Femur (tissue), 1 donor: ENCODE measurements at regions not wholly inside any gene's neighbourhood (a gene's known extent, or its start where the extent isn't known, plus 50 kb on each side); places are given as distances from the start of the nearest gene placed in this dataset.
"Not testable (repeated sequence)": the region's sequence is repeated elsewhere in the genome, so short reads cannot be mapped to it uniquely, and the experiment has no call there.

Experiments used
- DNase-seq: peaks from one replicate; pipeline ENCODE4 v3.0.0-alpha.2; 2017

DNA sequence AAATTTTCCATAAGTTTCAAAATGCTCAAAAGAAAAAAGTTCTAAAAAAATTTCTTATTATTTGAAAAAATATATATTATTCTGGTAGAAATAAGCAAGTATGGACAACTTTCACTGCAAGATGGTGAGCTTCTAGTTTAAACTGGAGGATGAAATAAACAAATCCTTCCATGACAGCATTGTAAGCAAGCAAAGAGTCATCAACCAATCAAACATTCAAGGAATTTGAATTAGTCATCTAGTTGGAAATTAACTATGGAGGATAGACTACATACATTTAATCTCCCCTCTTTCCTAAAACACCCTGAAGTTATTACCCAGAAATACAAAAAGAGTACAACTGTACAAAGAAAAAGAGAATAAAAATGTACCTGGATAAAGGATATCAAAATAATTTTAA lies 51.0 kb upstream of the IRX5 start:
- no peak for DNase-seq

DNA sequence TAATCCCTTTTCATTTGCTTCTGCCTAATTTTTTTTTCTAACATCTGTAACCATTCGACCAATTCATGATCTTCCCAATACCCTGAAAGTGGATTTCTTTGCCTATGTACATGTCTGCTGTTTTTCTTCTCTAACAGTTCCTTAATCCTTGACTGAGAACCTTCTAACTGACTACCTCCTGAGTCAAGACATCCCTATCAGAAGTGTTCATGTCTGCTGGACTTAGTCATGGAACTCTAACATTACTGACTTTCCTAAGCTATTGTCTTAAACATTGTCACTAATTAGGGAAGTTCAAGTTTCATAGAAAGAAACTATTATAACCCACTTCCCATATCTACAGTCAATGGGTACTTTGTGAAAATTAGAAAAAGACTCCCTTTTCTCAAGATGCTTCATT lies 52.4 kb upstream of the IRX5 start:
- DNase-seq = no peak

DNA sequence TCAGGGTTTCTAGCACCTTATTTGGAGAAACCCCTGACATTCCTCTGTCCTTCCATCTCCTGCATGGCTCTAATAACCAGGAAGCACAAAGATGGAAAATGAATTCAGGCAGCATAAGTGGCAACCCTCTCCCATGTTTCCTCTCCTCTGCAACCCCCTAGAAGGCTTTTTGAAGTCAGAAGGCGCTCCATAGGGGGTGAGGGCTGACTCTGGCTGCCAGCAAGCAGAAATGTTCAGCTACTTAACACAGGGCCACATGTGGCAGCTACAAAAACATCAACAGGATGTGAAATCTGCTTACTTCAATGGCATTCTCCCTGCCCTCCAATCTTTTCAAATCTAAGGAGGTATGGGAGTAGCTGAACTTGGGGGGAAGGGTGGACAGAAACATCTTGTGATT lies 55.2 kb upstream of the IRX5 start:
- DNase-seq = no peak

DNA sequence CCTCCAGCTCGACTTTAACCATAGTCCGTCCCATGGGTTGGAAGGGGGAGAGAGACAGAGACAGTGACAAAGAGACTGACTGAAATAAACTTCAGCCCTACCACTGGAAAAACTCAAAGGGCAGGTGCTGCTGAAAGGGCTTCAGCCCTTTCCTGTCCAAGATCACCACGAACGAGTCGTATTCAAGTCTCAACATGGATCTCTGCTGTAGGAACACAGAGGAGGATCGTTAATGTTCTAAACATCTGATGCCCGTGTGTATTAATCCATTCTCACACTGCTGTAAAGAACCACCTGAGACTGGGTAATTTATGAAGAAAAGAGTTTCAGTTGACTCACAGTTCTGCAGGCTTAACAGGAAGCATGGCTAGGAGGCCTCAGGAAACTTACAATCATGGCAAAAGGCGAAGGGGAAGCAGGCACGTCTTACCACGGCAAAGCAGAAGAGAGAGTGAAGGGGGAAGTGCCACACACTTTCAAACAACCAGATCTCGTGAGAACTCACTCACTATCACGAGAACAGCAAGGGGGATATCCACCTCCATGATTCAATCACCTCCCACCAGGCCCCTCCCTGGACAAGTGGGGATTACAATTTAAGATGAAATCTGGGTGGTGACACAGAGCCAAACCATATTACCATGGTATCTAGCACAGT lies 56.8 kb upstream of the IRX5 start:
- not testable (repeated sequence) for DNase-seq

DNA sequence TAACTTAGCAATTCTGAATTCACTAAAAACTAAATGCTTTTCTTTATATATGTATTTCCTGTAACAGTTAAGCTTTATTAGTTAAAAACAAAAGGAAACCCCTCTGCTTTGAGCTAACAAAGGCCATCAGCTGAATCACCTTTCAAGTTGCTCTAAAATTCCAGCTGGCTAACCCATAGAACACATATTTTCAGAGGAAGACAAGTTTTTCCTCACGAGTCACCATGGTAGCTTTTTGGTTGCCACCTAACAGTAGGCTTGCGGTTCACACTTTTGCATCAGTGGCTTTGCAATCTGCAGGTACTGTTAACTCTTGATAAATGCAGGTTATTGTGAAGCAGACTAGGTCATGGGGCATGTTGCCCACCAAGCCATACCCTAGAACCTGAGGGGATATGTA lies 57.6 kb upstream of the IRX5 start:
- no peak for DNase-seq

DNA sequence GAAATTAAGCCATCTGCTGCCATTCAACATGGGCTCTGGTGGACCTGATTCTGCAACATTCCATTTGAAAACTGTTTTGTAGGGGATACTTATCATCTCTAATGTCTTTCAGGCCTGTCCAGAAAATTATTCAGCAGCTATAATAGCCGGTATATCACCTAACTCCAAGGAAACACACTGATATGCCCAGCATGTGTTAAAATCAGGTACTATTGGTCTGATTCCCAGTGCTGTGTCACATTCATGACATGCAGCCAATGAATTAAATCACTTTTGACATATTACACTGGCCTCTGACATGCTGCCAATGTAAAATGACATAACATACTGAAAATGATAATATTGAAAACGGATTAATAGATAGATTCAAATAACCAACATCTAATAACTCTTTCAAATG lies 60.5 kb upstream of the IRX5 start:
- no peak for DNase-seq

DNA sequence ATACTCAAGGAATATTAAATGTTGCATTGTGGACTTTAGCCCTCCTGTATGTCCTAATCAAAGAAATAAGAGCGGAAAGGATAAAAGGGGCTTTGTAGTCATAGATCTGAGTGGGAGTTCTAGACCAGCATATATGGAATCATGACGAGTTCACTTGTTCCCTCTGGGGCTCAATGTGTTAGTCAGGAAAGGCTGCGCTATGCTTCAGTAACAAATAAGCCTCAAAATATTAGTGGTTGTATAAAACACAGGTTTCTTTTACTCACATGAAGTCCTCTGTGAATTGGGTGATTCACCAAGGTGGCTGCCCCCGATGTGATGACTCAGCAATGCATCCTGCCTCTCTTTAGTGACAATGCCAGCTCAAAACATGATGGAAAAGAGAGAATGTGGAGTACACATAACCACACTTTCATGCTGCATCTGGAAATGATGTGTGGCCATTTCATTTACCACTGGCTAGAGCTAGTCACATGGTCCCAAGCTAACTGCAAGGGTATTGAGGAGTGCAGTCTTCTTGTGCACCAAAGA lies 63.3 kb upstream of the IRX5 start:
- no peak for DNase-seq

DNA sequence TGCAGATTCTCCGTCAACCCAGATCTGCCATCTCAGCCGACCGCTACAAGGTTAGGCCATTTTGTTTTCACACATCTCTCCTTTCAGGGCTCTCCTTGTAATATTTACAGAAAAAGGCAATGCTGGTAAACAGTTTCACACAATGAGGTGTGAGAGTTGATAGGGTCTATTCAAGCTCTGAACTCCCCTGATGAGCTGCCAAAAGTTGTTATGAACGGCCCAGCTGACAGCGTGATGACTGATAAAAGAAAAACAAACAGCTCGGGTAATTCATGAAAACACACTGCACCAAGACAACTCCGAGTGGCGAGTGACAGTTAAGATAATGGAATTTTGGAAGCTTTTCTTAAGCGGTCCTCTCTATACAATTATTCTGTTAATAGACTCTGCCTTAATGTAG lies 68.1 kb upstream of the IRX5 start:
- DNase-seq = no peak

DNA sequence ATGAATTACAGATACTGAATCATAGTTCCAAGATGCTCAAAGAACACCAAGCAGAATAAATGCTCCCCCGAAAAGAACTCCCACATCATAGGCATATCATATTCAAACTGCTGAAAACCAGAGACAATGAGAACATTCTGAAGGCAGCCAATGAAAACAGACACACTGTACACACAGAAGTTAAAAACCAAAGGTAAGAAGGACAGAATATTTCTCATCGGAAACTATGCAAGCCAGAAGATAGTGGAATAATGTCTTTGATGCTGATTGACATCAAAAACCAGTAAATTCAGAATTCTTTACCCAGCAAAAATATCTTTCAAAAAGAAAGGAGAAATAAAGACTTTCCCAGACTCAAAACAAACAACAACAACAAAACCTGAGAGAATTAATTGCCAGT lies 73.8 kb upstream of the IRX5 start:
- DNase-seq = no peak

DNA sequence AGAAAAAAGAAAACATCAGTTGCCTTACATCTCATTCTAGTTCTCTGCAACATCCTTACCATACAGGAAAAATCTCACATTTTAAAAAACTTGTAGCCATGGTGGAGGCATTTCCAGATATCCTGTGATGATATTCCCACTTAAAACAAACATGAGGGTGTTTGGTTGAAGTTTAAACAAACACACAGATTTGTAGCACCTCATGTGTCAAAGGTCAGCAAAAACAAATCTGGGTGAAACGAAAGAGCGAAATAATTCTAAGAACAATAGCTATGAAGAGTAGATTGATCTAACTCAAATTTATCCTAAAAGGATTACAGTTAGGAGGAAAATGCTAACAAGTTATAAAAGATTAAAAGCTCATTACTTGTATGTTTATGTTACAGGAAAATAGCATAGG lies 83.1 kb upstream of the IRX5 start:
- no peak for DNase-seq

DNA sequence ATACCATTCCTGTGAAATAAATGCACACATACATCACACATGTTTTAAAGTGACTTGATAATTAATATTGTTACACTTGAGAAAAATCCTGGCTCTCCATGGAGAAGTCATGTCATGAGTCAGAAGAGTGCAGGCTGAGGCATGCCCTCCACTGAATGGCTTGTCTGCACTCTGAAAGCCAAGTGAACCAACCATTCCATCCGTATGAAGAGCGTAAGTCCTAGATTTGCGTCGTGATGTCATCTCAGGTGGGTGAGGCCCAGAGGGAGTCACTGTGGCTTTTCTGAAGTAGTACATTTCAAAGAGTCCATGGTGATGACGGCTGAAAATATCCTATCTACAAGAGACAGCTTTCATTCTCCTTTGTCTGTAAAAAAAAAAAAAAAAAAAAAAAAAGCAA lies 83.5 kb upstream of the IRX5 start:
- no peak for DNase-seq

DNA sequence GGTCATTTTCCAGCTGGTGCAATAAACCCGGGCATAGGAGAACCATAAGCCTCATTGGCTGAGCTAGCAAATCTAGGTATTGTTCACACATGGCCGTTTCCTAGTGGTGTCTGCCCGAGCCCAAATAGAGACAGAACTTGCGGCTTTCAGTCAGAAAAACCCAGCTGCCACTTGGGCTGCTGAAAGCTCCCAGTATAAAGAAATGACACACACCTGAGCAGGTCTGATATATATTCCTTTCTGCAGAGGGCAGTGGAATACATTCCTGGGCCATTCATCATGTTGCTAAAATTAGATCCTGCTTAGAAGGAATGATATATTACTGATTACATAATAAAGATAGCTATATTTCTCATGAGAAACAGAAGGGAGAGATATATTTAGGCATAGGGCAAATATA lies 83.9 kb upstream of the IRX5 start:
- no peak for DNase-seq

DNA sequence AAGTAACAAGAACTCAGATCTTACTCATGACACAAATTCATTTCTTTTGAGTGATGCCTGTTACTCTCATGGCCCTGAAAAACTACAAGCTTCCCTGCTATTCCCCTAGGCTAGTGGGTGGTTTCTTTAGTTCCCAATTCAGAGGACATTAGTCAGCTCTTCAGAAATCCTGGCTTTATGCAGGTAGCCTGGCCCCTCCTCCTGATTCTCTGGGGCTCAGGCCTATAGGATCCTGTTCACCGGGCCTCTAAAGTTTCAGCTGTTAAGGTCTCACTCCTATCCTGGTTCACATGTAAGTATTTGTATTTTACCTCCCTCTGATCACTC lies 87.3 kb upstream of the IRX5 start:
- no peak for DNase-seq

DNA sequence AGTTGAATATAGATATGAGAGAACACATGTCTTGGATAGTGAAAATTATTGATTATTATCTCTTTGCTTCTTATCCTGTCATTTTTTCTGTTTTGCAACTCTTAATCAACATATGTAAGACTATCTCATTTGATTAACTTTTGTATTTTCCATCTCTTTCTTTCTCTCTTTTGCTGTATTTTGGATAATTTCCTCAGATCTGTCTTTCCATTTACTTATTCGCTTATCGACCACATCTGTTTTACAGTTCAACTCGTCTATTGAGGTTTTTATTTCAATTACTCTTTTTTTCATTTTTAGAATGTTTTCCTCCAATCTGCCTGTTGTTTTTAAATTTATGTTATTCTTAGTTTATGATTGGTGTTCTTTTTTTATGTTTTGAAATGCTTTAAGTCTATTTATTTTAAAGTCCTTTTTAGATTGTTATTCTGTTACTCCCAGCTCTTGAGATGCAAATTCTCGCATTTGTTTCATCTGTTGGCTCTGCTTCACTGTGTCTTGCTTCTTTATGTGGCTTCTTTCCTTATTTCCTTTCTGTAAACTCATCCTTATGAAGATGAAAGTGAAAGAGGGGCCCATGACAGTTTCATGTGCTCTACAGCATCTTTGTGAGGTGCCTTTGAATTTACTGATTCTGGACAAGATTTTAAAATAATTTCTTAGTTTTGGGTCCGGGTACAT lies 87.8 kb upstream of the IRX5 start:
- DNase-seq = no peak

DNA sequence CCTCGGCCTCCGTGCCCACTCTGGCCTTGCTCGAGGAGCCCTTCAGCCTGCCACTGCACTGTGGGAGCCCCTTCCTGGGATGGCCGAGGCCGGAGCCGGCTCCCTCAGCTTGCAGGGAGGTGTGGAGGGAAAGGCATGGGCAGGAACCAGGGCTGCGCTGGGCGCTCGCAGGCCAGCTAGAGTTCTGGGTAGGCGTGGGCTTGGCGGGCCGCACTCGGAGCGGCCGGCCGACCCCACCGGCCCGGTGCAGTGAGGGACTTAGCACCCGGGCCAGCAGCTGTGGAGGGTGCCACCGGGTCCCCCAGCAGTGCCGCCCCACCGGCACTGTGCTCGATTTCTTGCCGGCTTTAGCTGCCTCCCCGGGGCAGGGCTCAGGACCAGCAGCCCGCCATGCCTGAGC lies 101.0 kb upstream of the IRX5 start:
- no peak for DNase-seq

DNA sequence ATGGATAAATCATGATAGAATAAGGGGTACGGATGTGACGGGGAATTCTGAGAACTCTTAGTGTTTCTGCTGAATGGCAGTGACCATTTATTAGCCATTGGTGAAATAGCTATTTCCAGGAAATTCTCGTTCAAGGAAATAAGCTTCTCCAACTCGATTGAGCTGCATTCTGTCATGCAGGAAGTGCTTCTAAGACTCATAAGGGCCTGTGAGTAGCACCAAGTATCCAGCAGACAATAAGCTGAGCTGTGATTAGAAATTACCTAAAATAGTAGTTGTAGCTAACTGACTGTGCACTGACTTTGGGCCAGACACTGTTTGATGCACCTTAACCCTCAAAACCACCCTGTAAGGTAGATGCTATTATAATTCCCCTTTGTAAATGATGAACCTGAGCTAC lies 107.8 kb upstream of the IRX5 start:
- no peak for DNase-seq

DNA sequence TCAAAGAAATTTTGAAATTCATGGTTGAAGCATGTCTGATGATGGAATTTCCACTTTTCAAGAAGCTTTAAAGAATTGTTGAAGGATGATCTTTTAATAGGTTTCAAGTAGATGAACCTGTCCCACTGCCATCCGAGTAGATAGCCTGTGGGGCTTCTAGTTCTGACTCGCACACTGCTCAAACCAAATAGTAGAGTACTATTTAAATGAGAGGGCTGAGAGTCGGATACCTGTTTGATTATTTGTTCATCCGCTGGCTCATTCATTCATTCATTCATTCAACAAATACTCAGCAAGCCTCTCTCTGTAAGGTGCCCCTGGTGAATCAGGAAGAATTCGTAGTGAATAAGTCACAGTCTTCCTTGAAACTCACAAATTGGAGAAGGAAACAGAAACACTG lies 108.2 kb upstream of the IRX5 start:
- no peak for DNase-seq

DNA sequence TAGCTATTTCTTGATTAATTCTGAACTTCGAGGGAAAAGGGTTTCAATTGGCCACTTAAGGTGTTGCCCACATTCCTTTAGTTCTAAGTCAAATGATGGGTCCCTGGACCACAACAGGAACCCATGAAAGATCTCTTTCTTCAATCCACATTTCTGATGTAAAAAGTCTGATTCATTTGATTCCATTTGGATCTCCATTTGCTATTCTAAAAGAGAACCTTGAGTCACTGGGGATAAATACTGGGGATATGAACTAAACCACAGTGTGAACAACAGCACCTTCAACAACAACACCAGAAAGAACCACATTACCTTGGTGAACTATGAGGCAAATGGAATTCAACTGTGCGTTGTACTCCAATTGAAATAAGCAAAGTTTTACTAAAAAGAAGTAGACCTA lies 108.9 kb upstream of the IRX5 start:
- DNase-seq = no peak

DNA sequence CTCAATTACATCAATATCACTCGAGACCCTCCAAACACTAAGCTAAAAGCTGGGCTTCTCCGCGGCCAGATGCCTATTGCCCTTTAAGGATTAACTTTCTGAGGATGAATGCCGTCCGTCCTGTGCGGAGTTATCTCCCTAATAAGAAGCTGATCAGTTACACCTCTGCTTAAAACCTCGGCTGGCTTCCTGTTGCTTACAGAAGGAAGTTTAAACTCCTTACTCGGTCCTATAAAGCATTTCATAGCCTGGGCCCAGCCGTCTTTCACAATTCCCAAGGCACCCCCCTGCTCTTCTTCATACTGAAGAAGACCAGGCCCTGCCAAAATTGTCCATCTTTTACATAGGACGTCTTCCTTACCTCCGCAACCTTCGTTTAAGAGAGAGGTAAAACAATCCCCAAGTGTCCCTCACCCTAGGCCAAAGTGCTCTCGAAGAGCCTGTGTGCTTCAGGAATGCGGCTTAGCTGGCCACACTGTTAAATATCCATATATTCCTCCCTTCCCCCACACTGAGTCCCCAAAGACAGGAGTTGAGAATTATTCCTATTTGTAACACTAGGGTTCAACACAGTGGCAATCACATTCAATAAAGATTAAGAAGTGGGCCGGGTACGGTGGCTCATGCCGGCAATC lies 112.6 kb upstream of the IRX5 start:
- no peak for DNase-seq

DNA sequence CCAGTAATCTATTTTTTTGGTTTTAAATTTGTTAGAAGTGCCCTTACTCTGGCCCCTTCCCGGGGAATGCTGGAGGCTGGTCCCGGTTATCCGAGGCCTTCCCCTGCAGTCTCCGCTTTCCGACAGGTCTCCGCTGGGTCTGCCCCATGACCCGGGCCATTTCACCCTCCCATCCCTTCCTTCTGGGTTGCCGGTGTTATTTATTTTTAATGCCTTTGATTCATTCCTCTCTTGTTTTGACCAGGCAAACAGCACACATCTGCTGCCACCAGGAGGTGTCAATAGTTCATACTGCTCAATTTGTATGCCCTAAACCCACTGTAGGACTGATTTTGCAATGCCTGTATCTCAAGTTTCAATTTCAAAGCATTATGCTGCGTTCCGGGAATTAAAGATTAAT lies 113.2 kb upstream of the IRX5 start:
- DNase-seq = no peak

DNA sequence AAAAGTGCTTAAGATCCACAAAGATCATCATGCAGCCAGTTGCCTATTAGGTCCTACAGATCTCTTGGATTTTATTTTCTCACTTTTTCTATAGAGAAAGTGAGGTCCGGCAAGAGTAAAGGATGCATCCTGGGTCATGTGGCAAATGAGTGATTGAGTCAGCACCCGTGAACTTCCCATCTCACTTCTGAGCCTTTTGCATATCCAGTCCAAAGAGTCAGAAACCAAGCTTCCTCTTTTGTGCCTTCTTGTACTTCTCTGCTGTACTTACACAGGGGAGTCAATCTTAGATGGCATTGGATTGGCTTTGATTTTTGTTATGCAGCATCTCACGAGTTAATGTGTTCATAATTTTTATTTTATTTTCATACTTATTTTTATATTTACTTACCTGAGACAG lies 114.2 kb upstream of the IRX5 start:
- DNase-seq = no peak

DNA sequence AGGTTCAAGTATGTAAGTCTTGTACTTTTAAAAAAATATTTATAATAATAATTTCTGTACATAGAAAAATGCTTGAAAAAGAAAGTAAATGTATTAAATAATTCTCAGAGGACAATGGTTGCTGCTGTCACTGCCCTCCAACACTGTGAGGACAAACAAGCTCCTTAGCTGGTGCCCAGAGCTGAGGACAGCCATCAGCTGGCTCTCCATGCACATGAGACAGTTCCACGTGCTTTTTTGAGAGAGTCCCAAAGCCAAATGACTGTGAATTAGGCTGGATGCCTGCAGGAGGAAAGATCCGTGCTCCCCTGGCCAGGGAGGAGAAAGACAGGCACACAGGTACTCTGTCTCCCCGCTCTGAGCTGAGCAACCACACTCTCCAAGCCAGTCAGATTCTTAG lies 115.5 kb upstream of the IRX5 start:
- DNase-seq = no peak

DNA sequence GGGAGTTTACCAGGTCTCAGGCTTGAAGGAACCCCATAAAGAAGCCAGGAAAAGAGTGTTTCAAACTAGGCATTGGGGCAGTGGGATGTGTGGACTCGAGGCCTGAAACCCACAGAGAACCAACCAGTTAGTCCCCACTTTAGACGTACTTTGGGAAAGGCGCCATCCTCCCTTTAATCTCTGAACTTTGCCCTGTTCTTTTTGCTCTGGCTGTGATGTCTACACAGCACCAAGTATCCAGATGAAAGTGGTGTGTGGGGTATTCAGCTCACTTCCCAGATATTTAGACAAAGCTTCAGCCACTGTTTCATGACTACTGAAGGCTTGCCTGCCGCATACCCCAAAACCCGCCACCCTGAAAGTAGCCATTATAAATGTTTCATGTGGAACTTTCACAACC lies 116.9 kb upstream of the IRX5 start:
- DNase-seq = no peak

DNA sequence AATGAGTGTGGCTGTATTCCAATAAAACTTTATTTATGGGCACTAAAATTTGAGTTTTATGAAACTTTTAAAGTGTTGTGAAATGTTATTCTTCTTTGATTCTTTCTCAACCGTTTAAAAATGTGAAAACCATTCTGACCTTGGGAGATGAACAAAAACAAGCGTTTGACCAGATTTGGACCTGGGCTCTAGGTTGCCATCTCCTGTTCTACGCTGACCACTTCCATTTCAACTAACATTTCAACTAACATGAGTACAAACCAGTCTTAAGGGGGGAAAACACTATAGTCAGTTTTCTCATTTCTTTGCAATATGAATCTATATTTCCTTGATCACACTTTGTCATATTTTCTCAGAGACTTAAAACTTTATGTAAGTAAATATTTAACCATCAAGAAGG lies 118.4 kb upstream of the IRX5 start:
- no peak for DNase-seq

DNA sequence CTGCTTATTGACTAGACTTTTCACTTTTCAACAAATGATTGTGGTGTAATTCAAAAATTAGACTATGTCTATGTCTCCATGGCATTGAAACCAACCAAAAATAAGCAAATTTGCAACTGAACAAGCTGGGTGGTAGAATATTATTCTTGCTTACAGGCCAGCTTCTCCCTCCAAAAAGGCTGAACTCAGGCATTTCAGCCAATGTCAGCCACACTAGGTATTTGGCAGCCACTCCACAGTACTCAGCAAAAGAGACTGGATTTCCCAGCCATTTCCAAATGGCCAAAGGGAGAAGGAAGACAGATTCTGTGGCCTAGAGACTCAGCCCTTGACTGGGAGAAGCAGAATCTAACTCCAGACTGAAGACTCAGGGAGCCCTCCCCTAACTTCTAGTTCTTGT lies 121.8 kb upstream of the IRX5 start:
- peak; percentile 30 for DNase-seq
